SU-DHL-6 (cell line): ENCODE measurements at regions not wholly inside any gene's neighbourhood (a gene's known extent, or its start where the extent isn't known, plus 50 kb on each side); places are given as distances from the start of the nearest gene placed in this dataset.
"Not testable (repeated sequence)": the region's sequence is repeated elsewhere in the genome, so short reads cannot be mapped to it uniquely, and the experiment has no call there.

Source experiments
- H2AFZ ChIP-seq: fragments of 200-600 bp; sonication (generic); 2 replicates; pipeline ENCODE4 v1.6.1; 2014; ENCODE audit warnings: low read depth, mild to moderate bottlenecking, moderate library complexity, mixed read lengths, antibody characterized with exemption, low read length; ENCODE audit not compliant: severe bottlenecking
- H3F3A ChIP-seq: fragments of 200-600 bp; shearing (Covaris generic); 2 replicates; pipeline ENCODE4 v1.6.0; 2016; ENCODE audit warnings: antibody characterized with exemption, mild to moderate bottlenecking; ENCODE audit not compliant: insufficient read depth
- H3K27ac ChIP-seq: fragments of 200-600 bp; sonication (generic); 2 replicates; pipeline ENCODE4 v1.5.1; 2016; ENCODE audit warnings: low read depth, mild to moderate bottlenecking, low read length, moderate library complexity, mixed read lengths
- H3K27me3 ChIP-seq: fragments of 200-600 bp; sonication (generic), shearing (Covaris generic); 2 replicates; pipeline ENCODE4 v1.6.0; 2014; ENCODE audit warnings: mild to moderate bottlenecking, low read length
- H3K36me3 ChIP-seq: fragments of 200-600 bp; sonication (generic); 2 replicates; pipeline ENCODE4 v1.6.1; 2014; ENCODE audit warnings: mild to moderate bottlenecking, low read length, mixed read lengths
- H3K4me2 ChIP-seq: fragments of 300-600, 200-600 bp; shearing (Covaris generic), sonication (generic); 2 replicates; pipeline ENCODE4 v1.6.0; 2014; ENCODE audit warnings: low read length, low read depth, mild to moderate bottlenecking; ENCODE audit not compliant: poor library complexity, severe bottlenecking
- H3K4me3 ChIP-seq: fragments of 200-600 bp; sonication (generic); 2 replicates; pipeline ENCODE4 v1.5.1; 2014; ENCODE audit warnings: antibody characterized with exemption, low read length, mild to moderate bottlenecking, mixed read lengths; ENCODE audit not compliant: insufficient read depth, poor library complexity, severe bottlenecking
- H3K79me2 ChIP-seq: fragments of 200-600 bp; sonication (generic); 2 replicates; pipeline ENCODE4 v1.6.1; 2014; ENCODE audit warnings: mild to moderate bottlenecking, low read length, moderate library complexity; ENCODE audit not compliant: insufficient read depth
- H3K9ac ChIP-seq: fragments of 200-600 bp; sonication (generic); 2 replicates; pipeline ENCODE4 v1.7.0; 2014; ENCODE audit warnings: mild to moderate bottlenecking, low read length
- H3K9me2 ChIP-seq: fragments of 200-600 bp; sonication (generic); replicated peaks from 2 replicates; pipeline ENCODE4 v1.6.1; 2014; ENCODE audit warnings: low read length; ENCODE audit not compliant: insufficient read depth
- H3K9me3 ChIP-seq: fragments of 200-600 bp; sonication (generic); 2 replicates; pipeline ENCODE4 v1.6.1; 2014; ENCODE audit warnings: low read length, mixed read lengths; ENCODE audit not compliant: insufficient read depth
- H4K20me1 ChIP-seq: fragments of 200-600 bp; sonication (generic); 2 replicates; pipeline ENCODE4 v1.6.1; 2014; ENCODE audit warnings: low read depth, mild to moderate bottlenecking, antibody characterized with exemption, low read length, moderate library complexity, mixed read lengths
- CTCF ChIP-seq: fragments of 200-600 bp; sonication (generic); IDR thresholded peaks from one replicate; pipeline ENCODE4 v1.5.1; 2017; ENCODE audit warnings: antibody characterized with exemption, mild to moderate bottlenecking, low read length, moderate library complexity; ENCODE audit not compliant: insufficient read depth, poor library complexity, severe bottlenecking
- EZH2phosphoT487 ChIP-seq: fragments of 200-600 bp; sonication (generic), shearing (Covaris generic); conservative IDR thresholded peaks from 2 replicates; pipeline ENCODE4 v1.6.1; 2018; ENCODE audit warnings: mild to moderate bottlenecking, antibody characterized with exemption, low read length, moderate library complexity, mixed read lengths

- H4K20me1 ChIP-seq: no peaks in the 10 kb centered on the region
- no peak overlapping the region for H3K4me3 ChIP-seq
- TF ChIP-seq EZH2phosphoT487 (no peak), CTCF (no peak)
- H3K27me3 ChIP-seq: no peaks in the 10 kb centered on the region
- H3F3A ChIP-seq: no peaks in the 10 kb centered on the region
- no peaks in the 10 kb centered on the region for H3K36me3 ChIP-seq
- H3K27ac ChIP-seq: no peak overlapping the region
- no peak overlapping the region for H2AFZ ChIP-seq
- H3K9me3 ChIP-seq: no peaks in the 10 kb centered on the region
- no peak overlapping the region for H3K4me2 ChIP-seq
- H3K9ac ChIP-seq: no peak overlapping the region
- no peaks in the 10 kb centered on the region for H3K9me2 ChIP-seq
- no peaks in the 10 kb centered on the region for H3K79me2 ChIP-seq
Observed at GRCh38 chr10:47166405-47166777, 133.6 kb upstream of the GDF10 start.

- not testable (repeated sequence) for H3K9ac ChIP-seq, H3K9me3 ChIP-seq, H3K79me2 ChIP-seq, H4K20me1 ChIP-seq, H3K9me2 ChIP-seq, H2AFZ ChIP-seq, H3K4me3 ChIP-seq, H3K36me3 ChIP-seq, H3F3A ChIP-seq, H3K4me2 ChIP-seq, H3K27ac ChIP-seq, H3K27me3 ChIP-seq
Observed at GRCh38 chr10:47166808-47167581, 133.0 kb upstream of the GDF10 start.

GRCh38 chr10:47167591-47167990 lies 132.4 kb upstream of the GDF10 start:
- Histone ChIP-seq H3F3A (no peaks in the 10 kb centered on the region), H3K9me2 (no peaks in the 10 kb centered on the region), H2AFZ (no peak overlapping the region), H3K27ac (no peak overlapping the region), H3K27me3 (no peaks in the 10 kb centered on the region), H3K79me2 (no peaks in the 10 kb centered on the region), H3K4me3 (no peak overlapping the region), H3K9ac (no peak overlapping the region), H4K20me1 (no peaks in the 10 kb centered on the region), H3K9me3 (no peaks in the 10 kb centered on the region), H3K4me2 (no peak overlapping the region), H3K36me3 (no peaks in the 10 kb centered on the region)
- TF ChIP-seq CTCF: no peak
- TF ChIP-seq EZH2phosphoT487: no peak

- Histone ChIP-seq H3F3A (no peaks in the 10 kb centered on the region), H3K9me3 (no peaks in the 10 kb centered on the region), H4K20me1 (no peaks in the 10 kb centered on the region), H3K36me3 (no peaks in the 10 kb centered on the region), H3K9ac (no peak overlapping the region), H2AFZ (no peak overlapping the region), H3K9me2 (no peaks in the 10 kb centered on the region), H3K4me2 (no peak overlapping the region), H3K79me2 (no peaks in the 10 kb centered on the region), H3K27ac (no peak overlapping the region), H3K27me3 (no peaks in the 10 kb centered on the region), H3K4me3 (no peak overlapping the region)
- TF ChIP-seq EZH2phosphoT487: no peak
Observed at GRCh38 chr10:47169581-47169980, 130.4 kb upstream of the GDF10 start.
